ENCODE measurements at regions not wholly inside any gene's neighbourhood (a gene's known extent, or its start where the extent isn't known, plus 50 kb on each side); places are given as distances from the start of the nearest gene placed in this dataset.
"Not testable (repeated sequence)": the region's sequence is repeated elsewhere in the genome, so short reads cannot be mapped to it uniquely, and the experiment has no call there.

DNA sequence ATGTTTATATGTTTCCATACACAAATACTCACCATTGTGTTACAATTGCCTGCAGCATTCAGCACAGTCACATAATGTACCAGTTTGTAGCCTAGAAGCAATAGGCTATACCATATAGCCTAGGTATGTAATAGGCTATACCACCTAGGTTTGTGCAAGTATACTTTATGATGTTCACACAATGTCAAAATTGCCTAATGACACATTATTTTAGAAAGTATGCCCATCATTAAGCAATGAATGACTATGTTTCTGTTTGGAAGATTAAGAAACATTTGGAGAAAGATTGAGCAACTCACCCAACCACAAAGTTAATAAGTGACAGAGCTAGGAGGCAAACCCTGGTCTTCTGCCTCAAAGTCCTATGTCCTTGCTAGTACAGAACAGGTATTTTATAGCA lies 96.8 kb upstream of the GRIA3 start:
- no peak for TF ChIP-seq CTCF (IDR thresholded peaks at IDR 0.05; ENCODE audit: insufficient read depth, low read depth, low read length, missing control alignments)
- no peak for DNase-seq (ENCODE audit: low read depth)

DNA sequence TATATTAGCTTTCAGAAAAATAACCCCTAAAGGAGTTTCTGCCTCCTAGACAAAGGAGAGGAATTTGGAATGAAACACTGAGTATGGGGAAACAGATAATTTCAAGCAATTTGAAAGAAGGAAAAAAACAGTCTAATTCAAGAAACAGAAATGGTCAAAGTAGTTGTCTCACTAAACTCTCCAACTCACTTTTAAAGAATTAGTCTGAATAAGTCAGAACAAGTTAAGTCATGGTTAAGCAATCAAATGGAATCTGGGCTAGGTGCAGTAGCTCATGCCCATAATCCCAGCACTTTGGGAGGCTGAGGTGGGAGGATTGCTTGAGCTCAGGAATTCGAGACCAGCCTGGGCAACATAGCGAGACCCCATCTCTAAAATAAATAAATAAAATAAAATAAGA lies 95.7 kb upstream of the GRIA3 start:
- no peak for DNase-seq (ENCODE audit: low read depth)
- TF ChIP-seq CTCF (IDR thresholded peaks at IDR 0.05; ENCODE audit: insufficient read depth, low read depth, low read length, missing control alignments), result no peak
- no peak overlapping the region for H3K4me3 ChIP-seq (ENCODE audit: low read depth, low read length)

More for the DNA sequence above, 96.8 kb upstream of the GRIA3 start:
- H3K4me3 ChIP-seq (ENCODE audit: low read depth, low read length), result no peak overlapping the region

DNA sequence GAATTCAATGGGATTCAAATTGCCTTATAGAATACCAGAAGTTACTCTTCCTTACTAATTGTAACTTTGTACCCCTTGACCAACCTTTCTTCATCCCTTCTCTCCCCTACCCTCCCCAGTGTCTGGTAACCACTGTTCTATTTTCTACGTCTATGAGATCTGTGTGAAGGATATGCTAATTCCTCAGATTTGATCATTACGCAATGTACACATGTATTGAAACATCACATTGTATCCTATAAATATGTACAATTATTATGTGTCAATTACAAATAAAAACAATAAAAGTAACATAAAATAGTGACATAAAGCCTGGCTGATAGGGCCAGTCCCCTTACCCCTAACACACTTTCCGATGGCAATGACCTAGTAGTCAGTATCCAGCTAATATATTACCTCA lies 95.1 kb upstream of the GRIA3 start:
- no peak for TF ChIP-seq CTCF (IDR thresholded peaks at IDR 0.05; ENCODE audit: insufficient read depth, low read depth, low read length, missing control alignments)
- no peak for DNase-seq (ENCODE audit: low read depth)
- no peak overlapping the region for H3K4me3 ChIP-seq (ENCODE audit: low read depth, low read length)

- no peak for DNase-seq (ENCODE audit: low read depth)
Observed at GRCh38 chrX:123093792-123094191, 90.3 kb upstream of the GRIA3 start.

GRCh38 chrX:123108513-123109427 lies 75.3 kb upstream of the GRIA3 start:
- DNase-seq (ENCODE audit: low read depth), result no peak
- TF ChIP-seq CTCF (IDR thresholded peaks at IDR 0.05; ENCODE audit: insufficient read depth, low read depth, low read length, missing control alignments), result no peak
- H3K4me3 ChIP-seq (ENCODE audit: low read depth, low read length), result no peak overlapping the region

More at GRCh38 chrX:123093792-123094191, 90.3 kb upstream of the GRIA3 start:
- H3K4me3 ChIP-seq (ENCODE audit: low read depth, low read length), result no peak overlapping the region
- no peak for TF ChIP-seq CTCF (IDR thresholded peaks at IDR 0.05; ENCODE audit: insufficient read depth, low read depth, low read length, missing control alignments)

DNA sequence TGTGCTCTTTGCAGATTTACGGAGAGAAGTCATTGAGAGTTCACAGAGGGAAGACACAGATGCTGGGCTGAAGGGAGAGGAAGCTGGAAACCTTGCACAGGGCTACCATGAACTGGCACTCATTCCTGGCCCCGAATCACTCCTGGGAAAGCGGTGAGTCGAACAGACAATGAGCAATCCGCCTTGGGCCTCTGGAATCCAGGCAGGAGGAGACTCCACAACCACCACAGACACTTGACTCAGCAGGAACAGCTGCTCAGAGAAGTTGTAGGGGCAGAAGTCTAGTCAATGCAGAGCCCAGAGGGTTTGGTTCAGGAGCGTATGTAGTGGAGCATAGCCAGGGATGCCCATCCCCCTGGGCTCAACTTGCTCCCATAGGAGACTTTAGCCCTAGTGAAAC lies 62.8 kb upstream of the GRIA3 start:
- no peak for DNase-seq (ENCODE audit: low read depth)
- no peak overlapping the region for H3K4me3 ChIP-seq (ENCODE audit: low read depth, low read length)
- no peak for TF ChIP-seq CTCF (IDR thresholded peaks at IDR 0.05; ENCODE audit: insufficient read depth, low read depth, low read length, missing control alignments)

GRCh38 chrX:123129805-123130204 lies 54.3 kb upstream of the GRIA3 start:
- not testable (repeated sequence) for H3K4me3 ChIP-seq (ENCODE audit: low read depth, low read length)
- DNase-seq (ENCODE audit: low read depth), result peak; percentile 4
